HEK293 (cell line): ENCODE measurements at regions not wholly inside any gene's neighbourhood (a gene's known extent, or its start where the extent isn't known, plus 50 kb on each side); places are given as distances from the start of the nearest gene placed in this dataset.

Experiments used
- CTCF ChIA-PET: fragments of 350-600 bp; formaldehyde crosslinking; extraction: SDS; loops from one replicate; lab custom pipeline; 2021; ENCODE audit warnings: antibody characterized with exemption; lab: Yijun Ruan, JAX
- POLR2A ChIA-PET: fragments of 300-600 bp; formaldehyde crosslinking; extraction: SDS; loops from one replicate; lab custom pipeline; 2020; ENCODE audit warnings: antibody characterized with exemption, inconsistent platforms; lab: Yijun Ruan, JAX
- H3K27ac ChIP-seq: fragments of 200-500 bp; sonication (Bioruptor generic); 2 replicates; pipeline ENCODE4 v1.5.1; 2014; ENCODE audit warnings: low read depth, low read length, control low read depth, inconsistent platforms; ENCODE audit errors: extremely low read depth
- H3K36me3 ChIP-seq, 2 experiments: fragments of 200-500 bp in 1 of 2; sonication (Bioruptor generic) in 1 of 2; 1 replicate in 1 of 2; 2 replicates in 1 of 2; pipeline ENCODE4 v1.5.1; 2014 to 2017; ENCODE audit warnings: inconsistent platforms in 2 of 2, low read length in 2 of 2; ENCODE audit not compliant: control insufficient read depth in 2 of 2, insufficient read depth in 1 of 2
- H3K4me1 ChIP-seq: fragments of 200-500 bp; sonication (Bioruptor generic); 2 replicates; pipeline ENCODE4 v1.5.1; 2014; ENCODE audit warnings: mild to moderate bottlenecking, low read length, inconsistent platforms; ENCODE audit not compliant: control insufficient read depth, insufficient read depth
- H3K4me3 ChIP-seq: 2 replicates; pipeline ENCODE4 v1.5.1; 2011; ENCODE audit warnings: low read depth, mild to moderate bottlenecking, control low read depth, low read length, moderate library complexity
- H3K9me3 ChIP-seq: fragments of 200-500 bp; sonication (Bioruptor generic); 2 replicates; pipeline ENCODE4 v1.5.1; 2014; ENCODE audit warnings: low read depth, low read length, inconsistent platforms; ENCODE audit not compliant: control insufficient read depth, insufficient read depth
- OVOL3 ChIP-seq: fragments of 450-650 bp; formaldehyde crosslinking; IDR thresholded peaks from 2 replicates; pipeline ENCODE4 v1.5.1; 2016; ENCODE audit warnings: missing biosample characterization, missing genetic modification characterization
- TRIM28 ChIP-seq: IDR thresholded peaks from 2 replicates; pipeline ENCODE4 v1.6.1; 2011; ENCODE audit warnings: low read length, control low read depth, borderline replicate concordance
- ZNF146 ChIP-seq: fragments of 450-650 bp; formaldehyde crosslinking; IDR thresholded peaks from 2 replicates; pipeline ENCODE4 v1.5.1; 2016; ENCODE audit warnings: missing biosample characterization, missing genetic modification characterization
- ZNF16 ChIP-seq: fragments of 450-650 bp; formaldehyde crosslinking; IDR thresholded peaks from 2 replicates; pipeline ENCODE4 v1.5.1; 2016; ENCODE audit warnings: low read depth, missing biosample characterization, missing genetic modification characterization
- ZNF169 ChIP-seq: fragments of 450-650 bp; formaldehyde crosslinking; IDR thresholded peaks from 2 replicates; pipeline ENCODE4 v1.5.1; 2016; ENCODE audit warnings: missing biosample characterization, missing genetic modification characterization
- ZNF214 ChIP-seq: fragments of 450-650 bp; formaldehyde crosslinking; IDR thresholded peaks from 2 replicates; pipeline ENCODE4 v1.5.1; 2017; ENCODE audit warnings: missing biosample characterization, mild to moderate bottlenecking, missing genetic modification characterization, borderline replicate concordance
- ZNF24 ChIP-seq: fragments of 450-650 bp; formaldehyde crosslinking; IDR thresholded peaks from 2 replicates; pipeline ENCODE4 v1.5.1; 2016; ENCODE audit warnings: missing biosample characterization, missing genetic modification characterization
- ZNF341 ChIP-seq: fragments of 450-650 bp; formaldehyde crosslinking; IDR thresholded peaks from 2 replicates; pipeline ENCODE4; 2016; ENCODE audit warnings: low read depth, missing biosample characterization, missing genetic modification characterization
- ZNF37A ChIP-seq: fragments of 450-650 bp; IDR thresholded peaks from 2 replicates; pipeline ENCODE4 v1.5.1; 2018; ENCODE audit warnings: missing biosample characterization, missing genetic modification characterization
- ZNF404 ChIP-seq: fragments of 450-650 bp; formaldehyde crosslinking; IDR thresholded peaks from 2 replicates; pipeline ENCODE4 v1.5.1; 2017; ENCODE audit warnings: missing biosample characterization, missing genetic modification characterization
- ZNF473 ChIP-seq: fragments of 450-650 bp; formaldehyde crosslinking; IDR thresholded peaks from 2 replicates; pipeline ENCODE4 v1.5.1; 2017; ENCODE audit warnings: missing biosample characterization, missing genetic modification characterization
- ZNF530 ChIP-seq: fragments of 450-650 bp; formaldehyde crosslinking; IDR thresholded peaks from 2 replicates; pipeline ENCODE4 v1.5.1; 2016; ENCODE audit warnings: low read depth, missing biosample characterization, missing genetic modification characterization
- ZNF837 ChIP-seq: fragments of 450-650 bp; formaldehyde crosslinking; IDR thresholded peaks from 2 replicates; pipeline ENCODE4 v1.5.1; 2016; ENCODE audit warnings: missing biosample characterization, missing genetic modification characterization
- TF ChIP-seq, protein P1 (sequence below): fragments of 450-650 bp; formaldehyde crosslinking; IDR thresholded peaks from 2 replicates; pipeline ENCODE4 v1.5.1; 2016; ENCODE audit warnings: missing biosample characterization, missing genetic modification characterization
- TF ChIP-seq, protein P2 (sequence below): fragments of 450-650 bp; formaldehyde crosslinking; IDR thresholded peaks from 2 replicates; pipeline ENCODE4 v1.5.1; 2016; ENCODE audit warnings: missing biosample characterization, missing genetic modification characterization
- TF ChIP-seq, protein P3 (sequence below): fragments of 450-650 bp; formaldehyde crosslinking; IDR thresholded peaks from 2 replicates; pipeline ENCODE4 v1.5.1; 2016; ENCODE audit warnings: missing biosample characterization, missing genetic modification characterization, low read depth
- TF ChIP-seq, protein P4 (sequence below): fragments of 450-650 bp; formaldehyde crosslinking; IDR thresholded peaks from 2 replicates; pipeline ENCODE4 v1.5.1; 2017; ENCODE audit warnings: missing biosample characterization, missing genetic modification characterization

DNA sequence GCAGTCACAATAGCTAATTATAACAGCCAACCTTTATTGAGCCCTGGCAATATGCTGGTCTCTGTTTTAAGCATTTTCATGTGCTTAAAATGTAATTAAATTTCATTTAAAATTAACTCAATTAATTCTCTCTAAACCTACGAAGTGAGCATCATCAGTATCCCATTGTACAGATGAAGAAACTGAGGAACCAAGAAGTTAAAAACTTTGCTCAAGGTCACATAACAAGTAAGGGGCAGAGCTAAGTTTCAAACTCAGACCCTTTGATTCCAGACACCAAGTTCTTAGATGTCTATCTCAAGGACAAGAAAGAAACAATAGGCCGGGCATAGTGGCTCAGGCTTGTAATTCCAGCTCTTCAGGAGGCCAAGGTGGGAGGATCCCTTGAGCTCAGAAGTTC, 55.9 kb upstream of the NFKB1 start:
- TF ChIP-seq ZNF169 (tag by site-specific recombination) = no peak
- TF ChIP-seq, protein P1, sequence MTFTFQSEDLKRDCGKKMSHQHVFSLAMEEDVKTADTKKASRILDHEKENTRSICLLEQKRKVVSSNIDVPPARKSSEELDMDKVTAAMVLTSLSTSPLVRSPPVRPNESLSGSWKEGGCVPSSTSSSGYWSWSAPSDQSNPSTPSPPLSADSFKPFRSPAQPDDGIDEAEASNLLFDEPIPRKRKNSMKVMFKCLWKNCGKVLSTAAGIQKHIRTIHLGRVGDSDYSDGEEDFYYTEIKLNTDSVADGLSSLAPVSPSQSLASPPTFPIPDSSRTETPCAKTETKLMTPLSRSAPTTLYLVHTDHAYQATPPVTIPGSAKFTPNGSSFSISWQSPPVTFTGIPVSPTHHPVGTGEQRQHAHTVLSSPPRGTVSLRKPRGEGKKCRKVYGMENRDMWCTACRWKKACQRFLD (tag by site-specific recombination) = no peak
- Histone ChIP-seq H3K9me3 (no peaks in the 10 kb centered on the region), H3K36me3 (no peaks in the 10 kb centered on the region), H3K27ac (no peak overlapping the region), H3K4me1 (no peaks in the 10 kb centered on the region), H3K4me3 (no peak overlapping the region)
- CTCF ChIA-PET = interaction anchor here (1.8 kb wide), 1 partner anchor 14 kb away, joined by 3 read pairs; no protein-coding TSS in a partner anchor
- POLR2A ChIA-PET = no interaction called here

DNA sequence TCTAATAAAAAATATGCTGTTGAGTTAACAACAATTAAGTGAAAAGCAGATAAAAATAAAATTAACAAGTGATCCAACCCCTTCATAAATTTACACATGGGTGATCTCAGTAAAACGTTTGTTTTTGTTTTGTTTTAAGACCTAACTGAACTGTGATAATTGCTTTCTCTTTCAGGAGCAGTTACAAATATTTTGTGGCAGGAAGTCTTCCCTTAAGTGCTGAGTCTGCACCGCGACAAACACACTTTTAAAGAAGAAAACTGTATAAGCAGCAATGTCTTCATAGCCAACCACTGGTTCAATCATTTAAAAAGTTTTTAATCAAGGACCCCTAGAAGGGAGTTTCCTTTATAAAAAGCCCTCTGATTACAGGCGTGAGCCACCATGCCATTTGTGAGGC, 53.7 kb upstream of the NFKB1 start:
- ChIA-PET POLR2A (no interaction called here), CTCF (interaction anchor here (1.1 kb wide), 1 partner anchor 561 kb away, joined by 3 read pairs; no protein-coding TSS in a partner anchor)
- no peak overlapping the region for H3K27ac ChIP-seq
- H3K9me3 ChIP-seq = no peaks in the 10 kb centered on the region
- no peak overlapping the region for H3K4me3 ChIP-seq
- TF ChIP-seq ZNF473 (tag by site-specific recombination) (no peak), ZNF404 (tag by site-specific recombination) (no peak), ZNF16 (tag by site-specific recombination) (no peak), ZNF146 (tag by site-specific recombination) (no peak), ZNF837 (tag by site-specific recombination) (no peak), ZNF530 (no peak), ZNF214 (tag by site-specific recombination) (no peak), ZNF37A (no peak), TRIM28 (no peak), OVOL3 (tag by site-specific recombination) (no peak), ZNF24 (tag by site-specific recombination) (no peak), ZNF341 (tag by site-specific recombination) (no peak)
- TF ChIP-seq, protein P2, sequence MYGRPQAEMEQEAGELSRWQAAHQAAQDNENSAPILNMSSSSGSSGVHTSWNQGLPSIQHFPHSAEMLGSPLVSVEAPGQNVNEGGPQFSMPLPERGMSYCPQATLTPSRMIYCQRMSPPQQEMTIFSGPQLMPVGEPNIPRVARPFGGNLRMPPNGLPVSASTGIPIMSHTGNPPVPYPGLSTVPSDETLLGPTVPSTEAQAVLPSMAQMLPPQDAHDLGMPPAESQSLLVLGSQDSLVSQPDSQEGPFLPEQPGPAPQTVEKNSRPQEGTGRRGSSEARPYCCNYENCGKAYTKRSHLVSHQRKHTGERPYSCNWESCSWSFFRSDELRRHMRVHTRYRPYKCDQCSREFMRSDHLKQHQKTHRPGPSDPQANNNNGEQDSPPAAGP = no peak
- TF ChIP-seq, protein P3, sequence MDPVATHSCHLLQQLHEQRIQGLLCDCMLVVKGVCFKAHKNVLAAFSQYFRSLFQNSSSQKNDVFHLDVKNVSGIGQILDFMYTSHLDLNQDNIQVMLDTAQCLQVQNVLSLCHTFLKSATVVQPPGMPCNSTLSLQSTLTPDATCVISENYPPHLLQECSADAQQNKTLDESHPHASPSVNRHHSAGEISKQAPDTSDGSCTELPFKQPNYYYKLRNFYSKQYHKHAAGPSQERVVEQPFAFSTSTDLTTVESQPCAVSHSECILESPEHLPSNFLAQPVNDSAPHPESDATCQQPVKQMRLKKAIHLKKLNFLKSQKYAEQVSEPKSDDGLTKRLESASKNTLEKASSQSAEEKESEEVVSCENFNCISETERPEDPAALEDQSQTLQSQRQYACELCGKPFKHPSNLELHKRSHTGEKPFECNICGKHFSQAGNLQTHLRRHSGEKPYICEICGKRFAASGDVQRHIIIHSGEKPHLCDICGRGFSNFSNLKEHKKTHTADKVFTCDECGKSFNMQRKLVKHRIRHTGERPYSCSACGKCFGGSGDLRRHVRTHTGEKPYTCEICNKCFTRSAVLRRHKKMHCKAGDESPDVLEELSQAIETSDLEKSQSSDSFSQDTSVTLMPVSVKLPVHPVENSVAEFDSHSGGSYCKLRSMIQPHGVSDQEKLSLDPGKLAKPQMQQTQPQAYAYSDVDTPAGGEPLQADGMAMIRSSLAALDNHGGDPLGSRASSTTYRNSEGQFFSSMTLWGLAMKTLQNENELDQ (tag by site-specific recombination) = no peak
- TF ChIP-seq, protein P4, sequence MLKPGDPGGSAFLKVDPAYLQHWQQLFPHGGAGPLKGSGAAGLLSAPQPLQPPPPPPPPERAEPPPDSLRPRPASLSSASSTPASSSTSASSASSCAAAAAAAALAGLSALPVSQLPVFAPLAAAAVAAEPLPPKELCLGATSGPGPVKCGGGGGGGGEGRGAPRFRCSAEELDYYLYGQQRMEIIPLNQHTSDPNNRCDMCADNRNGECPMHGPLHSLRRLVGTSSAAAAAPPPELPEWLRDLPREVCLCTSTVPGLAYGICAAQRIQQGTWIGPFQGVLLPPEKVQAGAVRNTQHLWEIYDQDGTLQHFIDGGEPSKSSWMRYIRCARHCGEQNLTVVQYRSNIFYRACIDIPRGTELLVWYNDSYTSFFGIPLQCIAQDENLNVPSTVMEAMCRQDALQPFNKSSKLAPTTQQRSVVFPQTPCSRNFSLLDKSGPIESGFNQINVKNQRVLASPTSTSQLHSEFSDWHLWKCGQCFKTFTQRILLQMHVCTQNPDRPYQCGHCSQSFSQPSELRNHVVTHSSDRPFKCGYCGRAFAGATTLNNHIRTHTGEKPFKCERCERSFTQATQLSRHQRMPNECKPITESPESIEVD (tag by site-specific recombination) = no peak
- no peaks in the 10 kb centered on the region for H3K36me3 ChIP-seq
- H3K4me1 ChIP-seq = no peaks in the 10 kb centered on the region
